Esophagus mucosa (tissue), 1 donor: ENCODE measurements at regions not wholly inside any gene's neighbourhood (a gene's known extent, or its start where the extent isn't known, plus 50 kb on each side); places are given as distances from the start of the nearest gene placed in this dataset.

Source experiments
- ATAC-seq: fragments of 200-7000 bp; cut with Tn5 transposase; one replicate; pipeline ENCODE4 v1.9.1; 2020
- donor health status: DM: yes; HTN: yes; CAD: no.

- no peak for ATAC-seq
Measured at GRCh38 chr18:76684265-76684664, 138.1 kb upstream of the ZNF236 start.

GRCh38 chr18:76679945-76680344 lies 142.4 kb upstream of the ZNF236 start:
- ATAC-seq, result no peak

GRCh38 chr18:76679259-76679658 lies 143.1 kb upstream of the ZNF236 start:
- no peak for ATAC-seq

DNA sequence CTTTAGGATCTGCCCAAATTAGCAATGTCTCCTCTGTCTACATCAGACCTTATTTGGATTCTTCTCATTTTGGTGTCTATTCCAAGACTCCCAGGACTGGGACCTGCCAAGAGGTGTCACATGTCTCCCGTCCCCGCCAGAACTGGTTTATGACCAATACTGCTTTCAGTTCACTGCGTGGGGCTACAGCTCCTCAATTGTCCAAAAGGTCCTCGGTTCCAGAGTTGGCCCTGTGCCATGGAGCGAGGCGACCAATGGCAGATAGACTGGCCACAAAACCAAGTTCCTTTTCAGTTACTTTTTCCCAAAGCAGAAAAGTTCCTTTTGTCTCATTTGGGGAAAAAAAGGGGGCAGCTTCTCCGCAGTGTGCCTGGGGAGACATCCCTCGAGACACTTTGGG lies 144.1 kb upstream of the ZNF236 start:
- ATAC-seq, result no peak

DNA sequence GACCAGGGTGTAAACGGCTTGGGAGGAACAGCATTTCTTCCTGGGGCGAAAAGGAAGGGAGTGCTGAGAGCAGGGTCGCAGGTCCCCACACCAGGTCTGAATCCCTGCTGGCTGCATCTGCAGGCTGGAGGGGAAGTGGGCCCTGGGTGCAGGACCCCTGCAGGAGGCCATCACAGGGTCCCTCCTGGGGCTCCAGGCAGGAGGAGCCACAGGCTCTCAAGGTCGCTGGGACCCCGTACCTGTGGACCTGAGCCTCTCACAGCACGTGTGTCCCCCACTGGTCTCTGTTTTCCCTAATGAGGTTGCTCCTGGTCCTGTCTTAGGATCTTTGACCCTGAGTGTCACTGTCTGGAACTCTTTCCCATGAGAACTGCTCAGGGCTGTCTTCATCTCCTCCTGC lies 147.8 kb upstream of the ZNF236 start:
- no peak for ATAC-seq

DNA sequence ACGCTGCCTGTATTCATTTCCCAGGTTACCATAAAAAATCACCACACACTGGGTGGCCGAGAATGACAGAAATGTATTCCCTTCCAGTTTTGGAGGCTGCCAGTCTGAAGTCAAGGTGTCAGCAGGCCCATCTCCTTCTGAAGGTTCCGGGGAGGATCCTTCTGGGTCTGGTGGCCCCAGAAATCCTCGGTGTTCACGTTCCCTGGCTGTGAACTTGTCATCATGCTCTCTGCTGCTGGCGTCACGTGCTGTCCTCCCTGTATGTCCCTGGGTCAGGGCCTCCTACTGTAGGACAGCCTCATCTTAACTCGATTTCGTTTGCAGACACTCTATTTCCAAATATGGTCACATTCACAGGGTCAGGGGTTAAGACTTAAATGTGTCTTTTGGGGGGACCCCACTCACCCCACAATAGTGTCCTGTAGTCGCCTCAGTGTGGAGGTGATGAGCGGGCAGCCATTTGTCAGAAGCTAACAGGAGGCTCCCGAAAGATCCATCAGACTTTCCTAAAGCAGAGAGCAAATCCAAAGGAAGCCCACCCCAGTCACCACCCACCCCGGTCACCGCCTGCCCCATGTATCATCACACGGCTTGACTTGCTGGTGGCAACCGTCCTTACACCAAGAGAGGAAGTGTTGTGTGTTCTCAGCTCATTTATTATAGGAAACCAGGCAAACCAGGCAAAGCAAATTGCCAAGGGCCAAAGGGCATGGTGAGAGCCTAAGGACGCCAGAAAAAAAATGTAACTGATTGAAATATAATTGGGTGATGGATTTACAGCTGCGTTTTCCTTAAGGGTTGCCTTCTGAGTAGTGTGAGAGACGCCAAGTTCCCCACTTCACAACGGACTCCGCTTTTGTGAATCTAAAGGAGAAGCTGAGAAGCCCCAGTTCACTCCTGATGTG lies 148.8 kb upstream of the ZNF236 start:
- ATAC-seq, result no peak

GRCh38 chr18:76672627-76673026 lies 149.7 kb upstream of the ZNF236 start:
- no peak for ATAC-seq

GRCh38 chr18:76670564-76671288 lies 151.6 kb upstream of the ZNF236 start:
- ATAC-seq, result no peak

DNA sequence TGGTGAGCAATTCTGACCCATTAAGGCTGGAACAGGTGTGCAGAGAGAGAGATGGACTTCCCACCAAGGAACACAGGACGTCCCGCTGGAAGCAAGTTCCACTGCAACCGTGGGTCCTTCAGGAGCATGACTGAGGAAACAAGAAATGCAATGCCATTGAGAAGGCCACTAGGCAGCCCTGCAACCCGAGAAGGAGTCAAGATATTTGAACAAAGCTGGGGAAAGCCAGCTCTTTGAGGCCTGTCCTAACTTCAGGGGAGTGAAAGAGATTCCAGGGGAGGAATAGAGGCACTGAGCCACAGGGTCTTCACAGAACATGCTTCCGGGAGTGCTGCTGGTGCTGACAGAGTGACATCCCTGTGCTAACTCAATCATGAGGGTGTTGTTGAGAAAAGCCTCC lies 153.8 kb upstream of the ZNF236 start:
- no peak for ATAC-seq

GRCh38 chr18:76668119-76668518 lies 154.2 kb upstream of the ZNF236 start:
- no peak for ATAC-seq

- no peak for ATAC-seq
Measured at GRCh38 chr18:76667603-76668002, 154.8 kb upstream of the ZNF236 start.

GRCh38 chr18:76662626-76663025 lies 159.7 kb upstream of the ZNF236 start:
- no peak for ATAC-seq

DNA sequence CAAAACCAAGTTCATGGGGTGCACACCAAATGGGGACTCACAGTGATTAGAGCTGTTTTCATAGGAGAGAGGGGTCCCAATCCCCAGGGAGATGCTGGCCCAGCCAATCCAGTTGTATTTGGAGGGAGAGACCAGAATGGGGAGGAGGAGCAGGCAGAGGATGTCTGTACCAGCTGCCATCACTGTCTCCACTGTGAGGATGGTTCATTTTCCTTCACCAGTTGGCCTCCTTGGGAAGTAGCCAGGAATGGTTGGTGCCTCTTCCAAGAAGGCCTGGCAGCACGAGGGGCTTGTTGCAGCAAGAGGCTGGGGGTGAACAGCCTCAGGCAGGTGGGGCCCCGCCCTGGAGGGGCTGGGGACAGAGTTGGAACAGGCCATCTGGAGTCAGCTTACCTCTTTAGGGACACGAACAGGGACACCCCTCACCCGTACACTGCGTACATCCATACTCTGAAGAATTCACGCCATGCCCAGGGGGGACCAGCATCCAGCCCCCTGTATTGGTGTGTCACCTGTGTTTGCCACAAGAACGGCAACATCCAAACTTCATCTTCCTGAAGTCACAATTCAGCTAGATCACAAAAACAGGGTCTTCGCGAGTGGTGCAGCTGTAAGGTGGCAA lies 161.7 kb upstream of the ZNF236 start:
- no peak for ATAC-seq

- ATAC-seq, result no peak
Measured at GRCh38 chr18:76658627-76659026, 163.6 kb upstream of the ZNF516 start.

GRCh38 chr18:76657911-76658470 lies 162.9 kb upstream of the ZNF516 start:
- ATAC-seq, result no peak

DNA sequence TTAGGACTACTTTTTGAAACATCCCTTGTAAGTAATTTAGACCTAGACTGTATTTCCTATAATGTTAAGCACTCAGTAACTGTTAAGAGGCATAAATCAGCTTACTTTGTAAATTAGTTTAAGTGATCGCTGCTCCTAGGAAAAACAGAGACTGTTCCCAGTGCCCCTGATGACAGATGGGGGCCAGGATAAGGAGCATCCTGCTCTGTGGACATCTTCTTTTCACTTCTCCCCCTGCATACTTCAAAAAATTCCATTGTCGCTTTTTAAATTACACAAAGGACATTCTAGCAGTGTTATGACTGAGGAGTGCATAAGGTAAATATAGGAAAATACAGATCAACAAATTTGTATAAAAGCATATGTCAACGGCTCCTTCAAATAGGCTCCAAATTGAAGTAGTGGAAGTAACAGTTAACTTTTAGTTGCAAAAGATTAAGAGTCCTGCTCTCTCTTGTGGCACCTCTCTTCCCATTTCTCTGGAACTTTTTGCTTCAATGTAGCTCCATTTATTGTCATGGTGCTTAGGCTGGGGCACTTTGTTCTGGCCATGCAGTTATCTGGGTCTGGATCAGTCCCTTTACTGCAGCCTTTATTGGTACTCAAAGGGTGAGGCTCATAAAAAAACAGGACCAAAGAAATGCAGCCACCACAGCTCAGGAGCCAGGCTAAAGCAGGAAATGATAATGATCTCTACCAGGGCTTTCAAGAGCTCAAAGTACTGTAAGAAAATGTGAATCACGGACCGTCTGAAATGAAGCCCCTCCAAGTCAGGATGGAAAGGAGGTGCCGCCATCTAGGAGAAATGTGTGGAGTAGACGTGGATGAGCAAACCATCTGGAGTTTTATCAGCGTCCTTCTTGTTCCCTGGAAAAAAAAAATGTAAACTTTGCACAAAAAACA lies 162.1 kb upstream of the ZNF516 start:
- ATAC-seq, result no peak

DNA sequence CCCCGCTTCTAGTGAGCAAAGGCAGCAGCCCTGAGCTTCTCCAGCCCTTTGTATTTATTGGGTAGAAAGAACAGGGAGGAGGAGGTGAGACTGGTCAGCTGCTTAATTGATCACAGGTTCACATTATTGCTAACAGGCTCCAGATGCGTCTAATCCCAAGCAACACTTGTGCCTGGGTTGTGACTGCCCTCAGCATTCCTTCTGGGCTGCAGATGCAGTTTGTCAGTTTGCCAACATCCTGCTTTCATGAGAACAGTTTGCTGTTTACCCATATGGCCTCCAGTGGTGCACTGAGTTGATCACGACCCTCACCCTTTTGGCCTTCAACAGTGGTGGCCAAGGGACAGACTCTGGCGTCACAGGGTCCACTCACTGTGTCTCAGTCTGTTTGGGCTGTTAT lies 159.5 kb upstream of the ZNF516 start:
- no peak for ATAC-seq

DNA sequence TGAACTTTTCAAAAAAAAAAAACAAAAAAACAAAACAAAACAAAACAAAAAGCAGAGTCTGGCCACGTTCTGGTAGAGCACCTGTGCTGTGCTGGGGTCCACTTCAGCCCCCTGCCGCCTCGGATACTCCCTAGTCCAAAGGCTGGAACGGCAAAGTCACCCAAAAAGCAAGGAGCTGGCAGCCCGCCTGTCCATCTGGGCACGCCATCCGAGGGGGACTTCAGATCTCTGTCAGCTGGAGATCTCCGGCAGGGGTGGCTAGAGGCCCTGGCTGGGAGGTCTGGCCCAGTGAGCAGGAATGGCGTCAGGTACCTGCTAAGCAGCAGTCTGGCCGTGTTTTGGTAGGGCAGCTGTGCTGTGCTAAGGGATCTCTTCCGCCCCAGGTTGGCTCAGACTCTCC lies 152.3 kb upstream of the ZNF516 start:
- ATAC-seq, result no peak

DNA sequence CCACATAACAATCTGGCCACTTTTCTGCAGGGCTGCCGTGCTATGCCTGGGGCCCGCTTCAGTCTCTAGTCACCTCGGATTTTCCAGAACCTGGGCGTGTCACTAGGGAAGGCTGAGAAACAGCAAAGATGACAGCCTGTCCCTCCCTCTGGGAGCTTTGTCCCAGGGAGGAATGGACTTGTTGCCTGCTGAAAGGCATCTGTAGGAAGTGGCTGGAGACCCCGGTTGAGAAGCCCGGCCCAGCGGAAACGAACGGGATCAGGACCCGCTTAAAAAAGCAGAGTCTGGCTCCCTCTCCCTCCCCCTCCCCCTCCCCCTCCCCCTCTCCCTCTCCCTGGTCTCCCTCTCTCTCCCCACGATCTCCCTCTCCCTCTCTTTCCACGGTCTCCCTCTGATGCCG lies 149.5 kb upstream of the ZNF516 start:
- no peak for ATAC-seq

DNA sequence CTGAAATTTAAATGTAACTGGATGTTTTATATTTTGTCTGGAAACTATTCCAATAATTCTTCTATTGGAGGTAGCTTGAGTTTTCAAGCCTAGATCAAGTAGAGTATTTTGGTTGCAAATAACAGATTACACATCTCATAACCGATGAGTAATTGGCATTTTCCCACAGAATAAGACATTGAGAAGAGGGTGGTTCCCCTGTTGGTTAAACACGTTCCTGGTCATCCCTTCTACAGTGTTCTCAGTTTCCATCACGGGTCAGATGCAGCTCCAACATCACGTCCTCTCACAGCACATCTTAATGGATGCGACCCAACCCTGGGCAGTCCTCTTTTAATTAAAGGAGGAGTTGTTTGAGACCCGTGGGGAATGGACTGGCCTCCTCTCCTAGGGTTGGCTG lies 149.0 kb upstream of the ZNF516 start:
- ATAC-seq, result no peak

- no peak for ATAC-seq
Measured at GRCh38 chr18:76643199-76643598, 148.2 kb upstream of the ZNF516 start.

- ATAC-seq, result no peak
Measured at GRCh38 chr18:76640438-76640837, 145.4 kb upstream of the ZNF516 start.
